ENCODE measurements at regions not wholly inside any gene's neighbourhood (a gene's known extent, or its start where the extent isn't known, plus 50 kb on each side); places are given as distances from the start of the nearest gene placed in this dataset.

GRCh38 chr18:45312555-45313126 is 302.6 kb upstream of the SLC14A2 start:
- Histone ChIP-seq H3K27ac (ENCODE audit: low read depth, low read length, poor library complexity, severe bottlenecking) (no peak overlapping the region), H3K36me3 (ENCODE audit: insufficient read depth, low read length, poor library complexity, severe bottlenecking) (no peaks in the 10 kb centered on the region), H3K4me3 (ENCODE audit: low read depth, low read length, poor library complexity, severe bottlenecking) (no peak overlapping the region), H3K4me1 (ENCODE audit: insufficient read depth, low read length, poor library complexity, severe bottlenecking) (no peaks in the 10 kb centered on the region), H3K27me3 (replicated peaks; ENCODE audit: insufficient read depth, low read depth, low read length, poor library complexity) (peaks cover 10% of the 10 kb centered on the region), H3K9me3 (ENCODE audit: low read depth, low read length, poor library complexity, severe bottlenecking) (no peaks in the 10 kb centered on the region)
- no peak for TF ChIP-seq EZH2 (IDR thresholded peaks at IDR 0.05; ENCODE audit: borderline replicate concordance, low read depth, low read length, poor library complexity, severe bottlenecking)
- no peak for TF ChIP-seq CTCF (conservative IDR thresholded peaks at IDR 0.05; ENCODE audit: low read depth, low read length)
- DNase-seq (ENCODE audit: low spot score) = no peak
- BruUV-seq (replicated peaks) = no TSS peak
- intact Hi-C loops (cut with micrococcal nuclease; ENCODE audit: unreplicated experiment) = no loop called here
- ChIA-PET POLR2A (ENCODE audit: low non-redundant PET) (no interaction called here), CTCF (no interaction called here)

- intact Hi-C loops (cut with micrococcal nuclease; ENCODE audit: unreplicated experiment) = no loop called here
- no peaks in the 10 kb centered on the region for H3K9me3 ChIP-seq (ENCODE audit: low read depth, low read length, poor library complexity, severe bottlenecking)
- no peak overlapping the region for H3K4me3 ChIP-seq (ENCODE audit: low read depth, low read length, poor library complexity, severe bottlenecking)
- H3K4me1 ChIP-seq (ENCODE audit: insufficient read depth, low read length, poor library complexity, severe bottlenecking) = no peaks in the 10 kb centered on the region
- TF ChIP-seq EZH2 (IDR thresholded peaks at IDR 0.05; ENCODE audit: borderline replicate concordance, low read depth, low read length, poor library complexity, severe bottlenecking) (no peak), CTCF (conservative IDR thresholded peaks at IDR 0.05; ENCODE audit: low read depth, low read length) (no peak)
- no TSS peak for BruUV-seq (replicated peaks)
- ChIA-PET POLR2A (ENCODE audit: low non-redundant PET) (no interaction called here), CTCF (no interaction called here)
- no peaks in the 10 kb centered on the region for H3K36me3 ChIP-seq (ENCODE audit: insufficient read depth, low read length, poor library complexity, severe bottlenecking)
- no peak overlapping the region for H3K27ac ChIP-seq (ENCODE audit: low read depth, low read length, poor library complexity, severe bottlenecking)
- H3K27me3 ChIP-seq (replicated peaks; ENCODE audit: insufficient read depth, low read depth, low read length, poor library complexity) = peaks cover 10% of the 10 kb centered on the region
- DNase-seq (ENCODE audit: low spot score) = no peak
Measured at GRCh38 chr18:45316127-45316526, 299.1 kb upstream of the SLC14A2 start.

DNA sequence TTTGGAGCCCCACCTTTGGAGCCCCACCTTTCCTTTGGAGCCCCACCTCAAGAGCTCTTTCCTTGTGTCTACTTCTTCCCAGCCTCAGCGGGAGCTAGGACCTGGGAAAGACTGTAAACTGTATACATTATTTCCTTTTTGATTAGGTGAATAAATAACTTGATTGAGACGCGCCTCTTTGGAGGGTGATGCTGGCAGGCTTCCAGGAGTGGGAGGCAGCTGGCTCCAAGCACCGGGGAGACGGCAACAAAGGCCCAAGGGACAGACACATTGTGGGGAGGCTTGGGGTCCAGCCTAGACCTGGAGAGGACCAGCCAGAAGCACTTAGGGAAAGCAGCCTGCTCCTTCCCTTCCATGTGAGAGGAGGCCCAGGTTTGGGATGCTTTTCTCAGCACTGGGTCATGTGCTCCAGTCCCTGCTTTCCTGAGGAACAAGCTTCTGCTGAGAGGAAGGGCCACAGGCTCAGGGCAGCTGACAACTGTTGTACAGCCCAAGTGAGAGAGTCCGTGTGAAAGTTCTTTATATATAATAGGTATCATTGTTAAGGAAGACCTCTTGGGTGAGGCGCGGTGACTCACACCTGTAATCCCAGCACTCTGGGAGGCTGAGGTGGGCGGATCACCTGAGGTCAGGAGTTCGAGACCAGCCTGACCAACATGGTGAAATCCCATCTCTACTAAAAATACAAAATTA is 297.2 kb upstream of the SLC14A2 start:
- DNase-seq (ENCODE audit: low spot score) = no peak
- Histone ChIP-seq H3K4me3 (ENCODE audit: low read depth, low read length, poor library complexity, severe bottlenecking) (no peak overlapping the region), H3K4me1 (ENCODE audit: insufficient read depth, low read length, poor library complexity, severe bottlenecking) (no peaks in the 10 kb centered on the region), H3K9me3 (ENCODE audit: low read depth, low read length, poor library complexity, severe bottlenecking) (no peaks in the 10 kb centered on the region), H3K27me3 (replicated peaks; ENCODE audit: insufficient read depth, low read depth, low read length, poor library complexity) (peaks cover 10% of the 10 kb centered on the region), H3K36me3 (ENCODE audit: insufficient read depth, low read length, poor library complexity, severe bottlenecking) (no peaks in the 10 kb centered on the region), H3K27ac (ENCODE audit: low read depth, low read length, poor library complexity, severe bottlenecking) (no peak overlapping the region)
- ChIA-PET CTCF (no interaction called here), POLR2A (ENCODE audit: low non-redundant PET) (no interaction called here)
- no TSS peak for BruUV-seq (replicated peaks)
- intact Hi-C loops (cut with micrococcal nuclease; ENCODE audit: unreplicated experiment) = no loop called here
- TF ChIP-seq CTCF (conservative IDR thresholded peaks at IDR 0.05; ENCODE audit: low read depth, low read length) (no peak), EZH2 (IDR thresholded peaks at IDR 0.05; ENCODE audit: borderline replicate concordance, low read depth, low read length, poor library complexity, severe bottlenecking) (no peak)

Measured in A673 (cell line).